ENCODE measurements at regions not wholly inside any gene's neighbourhood (a gene's known extent, or its start where the extent isn't known, plus 50 kb on each side); places are given as distances from the start of the nearest gene placed in this dataset.

- peak; percentile 14 for DNase-seq (ENCODE audit: low read depth)
Measured at GRCh38 chr9:86695910-86696424, 251.3 kb downstream of the GAS1 start.

GRCh38 chr9:86690034-86690433 lies 257.3 kb downstream of the GAS1 start:
- no peak for DNase-seq (ENCODE audit: low read depth)

- peak; percentile 59 for DNase-seq (ENCODE audit: low read depth)
Measured at GRCh38 chr9:86687788-86688187, 259.5 kb downstream of the GAS1 start.

GRCh38 chr9:86685556-86685955 lies 261.8 kb downstream of the GAS1 start:
- DNase-seq (ENCODE audit: low read depth) = peak; percentile 19

- DNase-seq (ENCODE audit: low read depth) = no peak
Measured at GRCh38 chr9:86684148-86684547, 263.2 kb downstream of the GAS1 start.

- DNase-seq (ENCODE audit: low read depth) = no peak
Measured at GRCh38 chr9:86682240-86682639, 265.1 kb downstream of the GAS1 start.

- no peak for DNase-seq (ENCODE audit: low read depth)
Measured at GRCh38 chr9:86679909-86680308, 267.4 kb downstream of the GAS1 start.

- no peak for DNase-seq (ENCODE audit: low read depth)
Measured at GRCh38 chr9:86676396-86676795, 270.9 kb downstream of the GAS1 start.

- no peak for DNase-seq (ENCODE audit: low read depth)
Measured at GRCh38 chr9:86675805-86676204, 271.5 kb downstream of the GAS1 start.

GRCh38 chr9:86674487-86674886 lies 272.8 kb downstream of the GAS1 start:
- no peak for DNase-seq (ENCODE audit: low read depth)

GRCh38 chr9:86672966-86673365 lies 274.3 kb downstream of the GAS1 start:
- DNase-seq (ENCODE audit: low read depth) = no peak

GRCh38 chr9:86672301-86672700 lies 275.0 kb downstream of the GAS1 start:
- DNase-seq (ENCODE audit: low read depth) = no peak

- DNase-seq (ENCODE audit: low read depth) = no peak
Measured at GRCh38 chr9:86671018-86671417, 276.3 kb downstream of the GAS1 start.

- DNase-seq (ENCODE audit: low read depth) = no peak
Measured at GRCh38 chr9:86670536-86670935, 276.8 kb downstream of the GAS1 start.

- DNase-seq (ENCODE audit: low read depth) = no peak
Measured at GRCh38 chr9:86670076-86670475, 277.2 kb downstream of the GAS1 start.

GRCh38 chr9:86669422-86669821 lies 277.9 kb downstream of the GAS1 start:
- no peak for DNase-seq (ENCODE audit: low read depth)

- DNase-seq (ENCODE audit: low read depth) = no peak
Measured at GRCh38 chr9:86668488-86668887, 278.8 kb downstream of the GAS1 start.

- DNase-seq (ENCODE audit: low read depth) = peak; percentile 59
Measured at GRCh38 chr9:86667307-86667706, 280.0 kb downstream of the GAS1 start.

GRCh38 chr9:86665416-86665815 lies 281.9 kb downstream of the GAS1 start:
- no peak for DNase-seq (ENCODE audit: low read depth)

- peak; percentile 51 for DNase-seq (ENCODE audit: low read depth)
Measured at GRCh38 chr9:86664603-86665002, 282.7 kb downstream of the GAS1 start.

- no peak for DNase-seq (ENCODE audit: low read depth)
Measured at GRCh38 chr9:86663905-86664304, 283.4 kb downstream of the GAS1 start.

- no peak for DNase-seq (ENCODE audit: low read depth)
Measured at GRCh38 chr9:86662890-86663468, 284.3 kb downstream of the GAS1 start.

- DNase-seq (ENCODE audit: low read depth) = peak; percentile 46
Measured at GRCh38 chr9:86660146-86660943, 287.0 kb downstream of the GAS1 start.
